ENCODE measurements at regions not wholly inside any gene's neighbourhood (a gene's known extent, or its start where the extent isn't known, plus 50 kb on each side); places are given as distances from the start of the nearest gene placed in this dataset.

DNA sequence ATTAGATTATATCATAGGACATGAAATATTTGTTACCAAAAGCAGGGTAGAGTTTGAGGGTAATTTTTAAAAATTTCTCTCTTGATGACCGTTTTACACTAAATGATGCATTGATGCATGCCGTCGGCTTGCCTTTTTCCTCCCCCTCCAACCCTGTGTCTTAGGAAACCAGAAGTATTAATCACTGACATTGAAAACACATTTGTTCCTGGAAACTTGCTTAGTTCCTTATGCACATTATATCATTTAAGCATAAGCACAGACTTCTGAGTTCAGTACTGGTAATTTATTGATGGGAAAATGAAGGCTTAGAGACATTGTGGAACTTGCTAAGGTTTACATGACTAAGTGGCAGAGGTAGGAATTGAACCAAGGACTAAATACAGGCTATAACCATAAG, 206.3 kb upstream of the SPHKAP start:
- H3K36me3 Mint-ChIP-seq = no peaks in the 10 kb centered on the region
- no peaks in the 10 kb centered on the region for H3K4me1 Mint-ChIP-seq
- H3K9me3 Mint-ChIP-seq = peaks cover 12% of the 10 kb centered on the region
- H3K27ac Mint-ChIP-seq = no peak overlapping the region
- H3K4me3 Mint-ChIP-seq = no peak overlapping the region
- no peak for DNase-seq (ENCODE audit: low spot score in 2 of 2, unreplicated experiment in 2 of 2)
- no peaks in the 10 kb centered on the region for H3K27me3 Mint-ChIP-seq (ENCODE audit: low read depth)
- no peak for TF ChIP-seq CTCF (IDR thresholded peaks at IDR 0.05; ENCODE audit: unreplicated experiment)

DNA sequence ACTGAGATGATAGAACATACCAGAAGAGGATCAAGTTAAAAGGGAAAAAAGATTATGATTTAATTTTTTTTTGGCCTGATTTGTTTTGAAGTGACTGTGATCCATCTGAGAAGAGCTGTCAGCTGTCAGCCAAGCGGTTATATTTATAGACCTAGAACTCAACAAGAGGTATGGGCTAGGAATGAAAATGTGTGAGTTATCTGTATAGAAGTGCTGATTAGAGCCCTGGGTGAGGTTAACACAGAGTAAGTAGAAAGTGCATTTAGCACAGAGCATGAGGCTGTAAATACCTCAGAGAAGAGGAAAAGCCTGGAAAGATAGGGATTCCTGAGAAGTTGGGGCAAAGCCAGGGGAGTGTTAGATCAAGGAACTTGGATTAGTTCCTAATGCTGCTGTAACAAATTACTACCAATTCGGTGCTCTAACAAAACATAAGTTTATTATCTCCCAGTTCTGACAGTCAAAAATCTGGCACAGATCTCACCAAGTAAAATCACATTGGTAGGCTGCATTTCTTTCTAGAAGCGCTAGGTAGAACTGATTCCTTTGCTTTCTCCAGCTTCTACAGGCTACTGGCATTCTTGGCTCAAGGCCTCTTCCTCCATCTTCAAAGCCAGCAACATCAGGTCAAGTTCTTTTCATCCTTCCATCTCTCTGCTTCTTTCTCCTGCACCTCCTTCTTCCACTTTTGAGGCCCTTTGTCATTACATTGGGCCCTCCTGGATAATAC, 197.4 kb upstream of the SPHKAP start:
- Mint-ChIP-seq H3K36me3 (no peaks in the 10 kb centered on the region), H3K27me3 (ENCODE audit: low read depth) (peaks cover 6% of the 10 kb centered on the region), H3K4me3 (no peak overlapping the region), H3K27ac (peak overlapping the region; percentile 2), H3K4me1 (peaks cover 8% of the 10 kb centered on the region), H3K9me3 (no peaks in the 10 kb centered on the region)
- TF ChIP-seq CTCF (IDR thresholded peaks at IDR 0.05; ENCODE audit: unreplicated experiment) = no peak
- no peak for DNase-seq (ENCODE audit: low spot score in 2 of 2, unreplicated experiment in 2 of 2)

GRCh38 chr2:228378233-228378632, 196.7 kb upstream of the SPHKAP start:
- Mint-ChIP-seq H3K27me3 (ENCODE audit: low read depth) (peaks cover 6% of the 10 kb centered on the region), H3K9me3 (no peaks in the 10 kb centered on the region), H3K4me1 (peaks cover 8% of the 10 kb centered on the region), H3K4me3 (no peak overlapping the region), H3K36me3 (no peaks in the 10 kb centered on the region), H3K27ac (no peak overlapping the region)
- DNase-seq (ENCODE audit: low spot score in 2 of 2, unreplicated experiment in 2 of 2) = no peak
- no peak for TF ChIP-seq CTCF (IDR thresholded peaks at IDR 0.05; ENCODE audit: unreplicated experiment)

DNA sequence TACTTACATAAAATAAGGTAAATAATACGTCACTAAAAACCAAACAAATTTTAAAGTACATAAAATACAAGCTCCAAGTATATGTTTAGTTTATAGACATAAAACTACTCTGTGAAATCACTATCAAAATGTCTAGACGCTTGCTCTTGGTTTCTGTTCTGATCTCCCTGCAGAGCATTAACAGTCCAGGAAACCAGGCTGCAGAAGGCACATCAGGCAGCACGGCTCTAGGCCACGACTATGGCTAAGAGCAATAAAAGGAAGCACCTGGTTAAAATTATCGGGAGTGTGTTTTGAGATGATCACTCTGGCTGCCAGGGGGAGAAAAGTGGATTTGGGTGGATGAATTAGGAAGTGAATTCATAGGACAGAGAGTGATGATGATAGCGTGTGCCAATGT, 196.0 kb upstream of the SPHKAP start:
- Mint-ChIP-seq H3K27ac (no peak overlapping the region), H3K36me3 (no peaks in the 10 kb centered on the region), H3K4me1 (peaks cover 8% of the 10 kb centered on the region), H3K9me3 (no peaks in the 10 kb centered on the region), H3K27me3 (ENCODE audit: low read depth) (peaks cover 6% of the 10 kb centered on the region), H3K4me3 (no peak overlapping the region)
- TF ChIP-seq CTCF (IDR thresholded peaks at IDR 0.05; ENCODE audit: unreplicated experiment) = no peak
- no peak for DNase-seq (ENCODE audit: low spot score in 2 of 2, unreplicated experiment in 2 of 2)

DNA sequence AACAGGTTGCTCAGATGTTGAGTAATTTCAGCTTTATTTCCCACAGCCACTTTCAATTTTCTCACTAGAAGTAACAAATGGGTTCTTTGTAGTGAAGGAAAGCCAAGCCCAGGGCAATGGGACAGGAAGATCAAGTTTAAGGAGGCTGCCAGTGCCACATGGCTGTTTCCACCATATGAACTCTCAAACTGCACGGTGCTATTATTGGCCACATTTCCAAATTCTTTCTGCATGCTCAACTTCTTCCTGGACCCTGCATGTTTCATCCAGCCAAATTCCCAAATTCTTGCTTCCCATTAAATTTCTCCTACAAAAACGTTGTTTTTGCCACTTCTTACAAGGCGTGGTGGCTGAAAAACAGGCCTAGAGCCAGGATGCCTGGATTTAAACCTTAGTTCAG, 193.3 kb upstream of the SPHKAP start:
- no peaks in the 10 kb centered on the region for H3K36me3 Mint-ChIP-seq
- DNase-seq (ENCODE audit: low spot score in 2 of 2, unreplicated experiment in 2 of 2) = no peak
- peaks cover 8% of the 10 kb centered on the region for H3K4me1 Mint-ChIP-seq
- H3K27ac Mint-ChIP-seq = no peak overlapping the region
- no peak overlapping the region for H3K4me3 Mint-ChIP-seq
- TF ChIP-seq CTCF (IDR thresholded peaks at IDR 0.05; ENCODE audit: unreplicated experiment) = no peak
- H3K9me3 Mint-ChIP-seq = no peaks in the 10 kb centered on the region
- peaks cover 6% of the 10 kb centered on the region for H3K27me3 Mint-ChIP-seq (ENCODE audit: low read depth)

GRCh38 chr2:228373191-228373590, 191.7 kb upstream of the SPHKAP start:
- Mint-ChIP-seq H3K36me3 (no peaks in the 10 kb centered on the region), H3K27ac (no peak overlapping the region), H3K4me1 (peaks cover 2% of the 10 kb centered on the region), H3K27me3 (ENCODE audit: low read depth) (peaks cover 6% of the 10 kb centered on the region), H3K4me3 (no peak overlapping the region), H3K9me3 (no peaks in the 10 kb centered on the region)
- TF ChIP-seq CTCF (IDR thresholded peaks at IDR 0.05; ENCODE audit: unreplicated experiment) = no peak
- no peak for DNase-seq (ENCODE audit: low spot score in 2 of 2, unreplicated experiment in 2 of 2)

All from mesothelial cell of epicardium (in vitro differentiated cells).